Uterus (tissue), 3 donors: ENCODE measurements at regions not wholly inside any gene's neighbourhood (a gene's known extent, or its start where the extent isn't known, plus 50 kb on each side); places are given as distances from the start of the nearest gene placed in this dataset.

Experiments
- DNase-seq, 2 donors: peaks; one replicate each; pipeline ENCODE4 v3.0.0-alpha.2; 2019 to 2020
- H3K27ac ChIP-seq, 2 donors: fragments of 200-600 bp; sonication (generic); 1 replicate in 1 of 2; 2 replicates in 1 of 2; pipeline ENCODE4 v1.5.1; 2016 to 2018
- H3K27me3 ChIP-seq, 2 donors: fragments of 200-600 bp; sonication (generic); one replicate each; pipeline ENCODE4 v1.5.1; 2018 to 2019; ENCODE audit warnings: control low read depth in 1 of 2
- H3K36me3 ChIP-seq, 2 donors: fragments of 200-600 bp; sonication (generic); one replicate each; pipeline ENCODE4 v1.5.1; 2019; ENCODE audit warnings: control low read depth in 1 of 2
- H3K4me1 ChIP-seq, 2 donors: fragments of 200-600 bp; sonication (generic); one replicate each; pipeline ENCODE4 v1.5.1; 2018 to 2019; ENCODE audit warnings: control low read depth in 1 of 2
- H3K4me3 ChIP-seq, 2 donors: fragments of 200-600 bp; sonication (generic); 1 replicate in 1 of 2; 2 replicates in 1 of 2; pipeline ENCODE4 v1.5.1; 2018 to 2019; ENCODE audit warnings: mild to moderate bottlenecking in 1 of 2
- H3K9me3 ChIP-seq, 2 donors: fragments of 200-600 bp; sonication (generic); one replicate each; pipeline ENCODE4 v1.5.1; 2019; ENCODE audit warnings: control low read depth in 1 of 2
- CTCF ChIP-seq, 4 experiments: fragments of 200-600 bp in 2 of 4; fragments of 450-650 bp in 2 of 4; sonication (generic) in 2 of 4; IDR thresholded peaks; one replicate each; pipeline ENCODE4 v1.5.1; 2016 to 2019; ENCODE audit warnings: antibody characterized with exemption in 4 of 4, mild to moderate bottlenecking in 2 of 4, moderate library complexity in 1 of 4
- POLR2A ChIP-seq, 2 donors: fragments of 450-650 bp; IDR thresholded peaks; one replicate each; pipeline ENCODE4 v1.6.1; 2016; ENCODE audit warnings: antibody characterized with exemption in 2 of 2, mild to moderate bottlenecking in 1 of 2, moderate library complexity in 1 of 2
- intact Hi-C: fragments of 100-400 bp; cut with DNase I; formaldehyde crosslinking; loops from one replicate; pipeline ENCODE4 v1.15.1; 2023; ENCODE audit warnings: low total_unique reads
- donor health status: DM: yes; HTN: yes; CAD: no.

- Histone ChIP-seq H3K36me3 (no peaks in the 10 kb centered on the region), H3K27me3 (no peaks in the 10 kb centered on the region), H3K4me1 (no peaks in the 10 kb centered on the region), H3K9me3 (no peaks in the 10 kb centered on the region), H3K27ac (no peak overlapping the region), H3K4me3 (no peak overlapping the region)
- no peak for DNase-seq
- TF ChIP-seq CTCF (IDR thresholded peaks at IDR 0.05) (no peak), POLR2A (IDR thresholded peaks at IDR 0.05) (no peak)
- intact Hi-C loops, result no loop called here
These were observed 1433.0 kb downstream of the UQCRFS1 start for GRCh38 chr19:27779954-27780353.

GRCh38 chr19:27777726-27778125 lies 1435.2 kb downstream of the UQCRFS1 start:
- no peak for DNase-seq
- Histone ChIP-seq H3K36me3 (no peaks in the 10 kb centered on the region), H3K27ac (no peak overlapping the region), H3K4me1 (no peaks in the 10 kb centered on the region), H3K9me3 (peaks cover 0 to 8% of the 10 kb centered on the region in 2 donors), H3K27me3 (no peaks in the 10 kb centered on the region), H3K4me3 (no peak overlapping the region)
- TF ChIP-seq POLR2A (IDR thresholded peaks at IDR 0.05), result no peak
- TF ChIP-seq CTCF (IDR thresholded peaks at IDR 0.05), result no peak
- intact Hi-C loops, result no loop called here

GRCh38 chr19:27777242-27777641 lies 1435.7 kb downstream of the UQCRFS1 start:
- H3K9me3 ChIP-seq, result peaks cover 0 to 8% of the 10 kb centered on the region in 2 donors

GRCh38 chr19:27776524-27776923 lies 1436.4 kb downstream of the UQCRFS1 start:
- DNase-seq, result no peak
- no peaks in the 10 kb centered on the region for H3K4me1 ChIP-seq
- intact Hi-C loops, result no loop called here
- no peaks in the 10 kb centered on the region for H3K36me3 ChIP-seq
- H3K4me3 ChIP-seq, result no peak overlapping the region
- H3K27me3 ChIP-seq, result no peaks in the 10 kb centered on the region
- TF ChIP-seq CTCF (IDR thresholded peaks at IDR 0.05) (no peak), POLR2A (IDR thresholded peaks at IDR 0.05) (no peak)
- H3K27ac ChIP-seq, result no peak overlapping the region
- peaks cover 0 to 8% of the 10 kb centered on the region in 2 donors for H3K9me3 ChIP-seq

More at GRCh38 chr19:27777242-27777641, 1435.7 kb downstream of the UQCRFS1 start:
- no peak for TF ChIP-seq POLR2A (IDR thresholded peaks at IDR 0.05)
- no peak for TF ChIP-seq CTCF (IDR thresholded peaks at IDR 0.05)
- no peak for DNase-seq
- no peak overlapping the region for H3K4me3 ChIP-seq
- intact Hi-C loops, result no loop called here
- H3K27ac ChIP-seq, result no peak overlapping the region
- H3K36me3 ChIP-seq, result no peaks in the 10 kb centered on the region
- no peaks in the 10 kb centered on the region for H3K27me3 ChIP-seq
- H3K4me1 ChIP-seq, result no peaks in the 10 kb centered on the region

GRCh38 chr19:27776020-27776419 lies 1436.9 kb downstream of the UQCRFS1 start:
- intact Hi-C loops, result no loop called here
- Histone ChIP-seq H3K4me1 (no peaks in the 10 kb centered on the region), H3K9me3 (peaks cover 0 to 8% of the 10 kb centered on the region in 2 donors)

More at GRCh38 chr19:27776020-27776419, 1436.9 kb downstream of the UQCRFS1 start:
- TF ChIP-seq CTCF (IDR thresholded peaks at IDR 0.05), result no peak
- no peak for TF ChIP-seq POLR2A (IDR thresholded peaks at IDR 0.05)
- H3K4me3 ChIP-seq, result no peak overlapping the region
- no peaks in the 10 kb centered on the region for H3K36me3 ChIP-seq
- no peaks in the 10 kb centered on the region for H3K27me3 ChIP-seq
- H3K27ac ChIP-seq, result no peak overlapping the region
- no peak for DNase-seq
